Vagina (tissue), 2 donors: ENCODE measurements at regions not wholly inside any gene's neighbourhood (a gene's known extent, or its start where the extent isn't known, plus 50 kb on each side); places are given as distances from the start of the nearest gene placed in this dataset.

ENCODE experiments used
- DNase-seq, 2 donors: peaks; one replicate each; pipeline ENCODE4 v3.0.0-alpha.2; 2017; ENCODE audit errors: extremely low spot score in 2 of 2
- H3K27ac ChIP-seq: fragments of 200-600 bp; sonication (generic); one replicate; pipeline ENCODE4 v1.5.1; 2019
- H3K27me3 ChIP-seq: fragments of 200-600 bp; sonication (generic); one replicate; pipeline ENCODE4 v1.5.1; 2019
- H3K36me3 ChIP-seq, 2 donors: fragments of 200-600 bp; sonication (generic); one replicate each; pipeline ENCODE4 v1.5.1; 2017 to 2019
- H3K4me1 ChIP-seq: fragments of 200-600 bp; sonication (generic); one replicate; pipeline ENCODE4 v1.5.1; 2019
- H3K4me3 ChIP-seq, 2 donors: fragments of 200-600 bp; sonication (generic); 1 replicate in 1 of 2; 2 replicates in 1 of 2; pipeline ENCODE4 v1.5.1; 2016 to 2019
- H3K9me3 ChIP-seq: fragments of 200-600 bp; sonication (generic); one replicate; pipeline ENCODE4 v1.5.1; 2019
- POLR2A ChIP-seq, 2 donors: fragments of 450-650 bp; IDR thresholded peaks; one replicate each; pipeline ENCODE4 v1.6.1; 2017; ENCODE audit warnings: antibody characterized with exemption in 2 of 2, mild to moderate bottlenecking in 2 of 2, moderate library complexity in 2 of 2
- POLR2AphosphoS5 ChIP-seq, 2 donors: sonication (generic); formaldehyde crosslinking; IDR thresholded peaks; one replicate each; pipeline ENCODE4 v1.9.0; 2017; ENCODE audit warnings: antibody characterized with exemption in 2 of 2, mild to moderate bottlenecking in 2 of 2, low read depth in 1 of 2; ENCODE audit not compliant: insufficient read depth in 1 of 2
- intact Hi-C: fragments of 100-400 bp; cut with DNase I; formaldehyde crosslinking; loops from one replicate; pipeline ENCODE4 v1.15.1; 2023
- TF ChIP-seq, protein P1 (sequence below), 3 experiments: fragments of 450-650 bp in 2 of 3; fragments of 200-600 bp in 1 of 3; sonication (generic) in 1 of 3; IDR thresholded peaks; one replicate each; pipeline ENCODE4 v1.5.1; 2017 to 2019; ENCODE audit warnings: antibody characterized with exemption in 3 of 3, mild to moderate bottlenecking in 2 of 3, moderate library complexity in 2 of 3

DNA sequence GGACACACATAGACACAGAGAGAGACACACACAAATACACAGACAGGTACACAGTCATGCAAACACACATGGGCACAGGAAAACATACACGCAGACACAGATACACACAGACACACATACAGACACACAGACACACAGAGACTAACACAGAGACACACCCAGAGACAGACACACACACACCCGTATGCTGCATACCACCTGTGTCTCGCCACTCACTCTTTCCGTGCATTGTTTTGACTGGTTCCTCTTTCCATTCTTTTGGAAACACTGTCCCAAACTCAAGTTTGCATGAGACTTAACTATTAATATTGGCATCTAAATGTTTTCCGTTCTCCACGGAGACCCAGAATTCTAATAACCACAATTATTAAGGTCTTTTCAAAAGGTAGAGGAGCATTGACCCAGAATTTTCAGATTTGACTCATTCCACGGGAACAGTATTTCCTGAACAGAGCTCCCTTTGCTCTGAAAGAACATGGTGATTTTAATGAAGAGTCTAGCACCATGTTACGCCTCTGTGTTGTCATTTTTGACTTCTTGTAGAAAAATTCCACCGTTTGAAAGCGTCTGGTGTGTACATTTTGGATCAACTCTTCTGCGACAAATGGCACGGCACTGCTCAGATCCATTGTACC is 141.2 kb upstream of the RNF32 start:
- Histone ChIP-seq H3K4me1 (no peaks in the 10 kb centered on the region), H3K36me3 (no peaks in the 10 kb centered on the region), H3K4me3 (no peak overlapping the region), H3K27ac (no peak overlapping the region), H3K9me3 (no peaks in the 10 kb centered on the region), H3K27me3 (no peaks in the 10 kb centered on the region)
- intact Hi-C loops = no loop called here
- no peak for DNase-seq
- TF ChIP-seq, protein P1, sequence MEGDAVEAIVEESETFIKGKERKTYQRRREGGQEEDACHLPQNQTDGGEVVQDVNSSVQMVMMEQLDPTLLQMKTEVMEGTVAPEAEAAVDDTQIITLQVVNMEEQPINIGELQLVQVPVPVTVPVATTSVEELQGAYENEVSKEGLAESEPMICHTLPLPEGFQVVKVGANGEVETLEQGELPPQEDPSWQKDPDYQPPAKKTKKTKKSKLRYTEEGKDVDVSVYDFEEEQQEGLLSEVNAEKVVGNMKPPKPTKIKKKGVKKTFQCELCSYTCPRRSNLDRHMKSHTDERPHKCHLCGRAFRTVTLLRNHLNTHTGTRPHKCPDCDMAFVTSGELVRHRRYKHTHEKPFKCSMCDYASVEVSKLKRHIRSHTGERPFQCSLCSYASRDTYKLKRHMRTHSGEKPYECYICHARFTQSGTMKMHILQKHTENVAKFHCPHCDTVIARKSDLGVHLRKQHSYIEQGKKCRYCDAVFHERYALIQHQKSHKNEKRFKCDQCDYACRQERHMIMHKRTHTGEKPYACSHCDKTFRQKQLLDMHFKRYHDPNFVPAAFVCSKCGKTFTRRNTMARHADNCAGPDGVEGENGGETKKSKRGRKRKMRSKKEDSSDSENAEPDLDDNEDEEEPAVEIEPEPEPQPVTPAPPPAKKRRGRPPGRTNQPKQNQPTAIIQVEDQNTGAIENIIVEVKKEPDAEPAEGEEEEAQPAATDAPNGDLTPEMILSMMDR (IDR thresholded peaks at IDR 0.05) = no peak
- TF ChIP-seq POLR2AphosphoS5 (IDR thresholded peaks at IDR 0.05; ENCODE audit: insufficient read depth in 1 of 2, low read depth in 1 of 2) (no peak), POLR2A (IDR thresholded peaks at IDR 0.05) (no peak)

DNA sequence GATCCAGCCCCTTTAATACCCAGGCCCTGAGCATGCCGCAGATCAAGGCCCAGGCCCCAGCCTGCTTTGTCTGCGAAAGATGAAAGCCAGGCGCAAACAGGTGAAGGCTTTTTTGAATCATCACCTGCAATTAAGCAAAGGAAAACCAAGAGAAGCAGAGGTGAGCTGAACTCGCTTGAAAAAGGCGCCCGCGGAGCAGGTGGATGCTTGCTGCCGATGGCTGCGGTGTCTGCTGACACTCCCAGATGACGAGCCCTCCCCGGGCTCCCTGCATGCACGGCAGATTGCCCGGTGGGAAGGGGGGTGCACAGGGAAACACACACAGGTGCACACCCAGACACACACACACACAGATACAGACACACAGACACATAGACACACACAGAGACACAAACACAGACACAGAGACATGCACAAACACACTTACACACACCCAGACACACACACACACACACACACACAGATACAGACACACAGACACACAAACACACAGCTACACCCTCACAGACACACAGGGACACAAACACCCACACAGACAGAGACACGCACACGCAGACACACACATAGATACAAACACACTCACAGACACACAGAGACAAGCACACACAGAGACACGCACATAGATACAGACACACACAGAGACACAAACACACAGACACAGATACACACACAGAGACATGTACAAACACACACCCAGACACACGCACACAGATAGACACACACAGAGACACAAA is 142.6 kb upstream of the RNF32 start:
- H3K4me1 ChIP-seq = no peaks in the 10 kb centered on the region
- H3K27me3 ChIP-seq = no peaks in the 10 kb centered on the region
- intact Hi-C loops = no loop called here
- H3K27ac ChIP-seq = no peak overlapping the region
- H3K4me3 ChIP-seq = no peak overlapping the region
- no peaks in the 10 kb centered on the region for H3K9me3 ChIP-seq
- H3K36me3 ChIP-seq = no peaks in the 10 kb centered on the region
- no peak for DNase-seq
- TF ChIP-seq POLR2A (IDR thresholded peaks at IDR 0.05) (no peak), POLR2AphosphoS5 (IDR thresholded peaks at IDR 0.05; ENCODE audit: insufficient read depth in 1 of 2, low read depth in 1 of 2) (no peak)
- TF ChIP-seq, protein P1 (IDR thresholded peaks at IDR 0.05) = no peak

DNA sequence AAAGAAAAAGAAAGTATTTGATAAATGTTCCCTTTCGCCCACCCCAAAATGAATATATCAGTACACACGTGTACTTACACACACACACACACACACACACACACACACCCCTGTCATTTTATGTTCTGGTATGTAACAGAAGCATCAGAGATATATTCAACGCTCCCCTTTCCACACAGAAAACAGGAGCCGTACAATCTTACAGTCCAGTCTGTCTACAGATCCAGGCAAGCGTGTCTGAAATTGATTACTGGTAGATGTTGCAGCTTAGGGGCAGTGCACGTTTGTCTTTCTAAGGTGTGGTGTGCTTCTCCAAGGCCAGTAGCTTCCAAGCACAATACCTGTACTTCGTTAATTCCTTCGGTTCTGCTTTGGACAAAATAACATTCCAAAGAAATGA is 143.7 kb upstream of the RNF32 start:
- no peak overlapping the region for H3K4me3 ChIP-seq
- H3K27ac ChIP-seq = no peak overlapping the region
- TF ChIP-seq POLR2A (IDR thresholded peaks at IDR 0.05) (no peak), POLR2AphosphoS5 (IDR thresholded peaks at IDR 0.05; ENCODE audit: insufficient read depth in 1 of 2, low read depth in 1 of 2) (no peak)
- TF ChIP-seq, protein P1 (IDR thresholded peaks at IDR 0.05) = no peak
- intact Hi-C loops = no loop called here
- H3K4me1 ChIP-seq = no peaks in the 10 kb centered on the region
- H3K9me3 ChIP-seq = no peaks in the 10 kb centered on the region
- DNase-seq = no peak
- H3K27me3 ChIP-seq = no peaks in the 10 kb centered on the region
- H3K36me3 ChIP-seq = no peaks in the 10 kb centered on the region

DNA sequence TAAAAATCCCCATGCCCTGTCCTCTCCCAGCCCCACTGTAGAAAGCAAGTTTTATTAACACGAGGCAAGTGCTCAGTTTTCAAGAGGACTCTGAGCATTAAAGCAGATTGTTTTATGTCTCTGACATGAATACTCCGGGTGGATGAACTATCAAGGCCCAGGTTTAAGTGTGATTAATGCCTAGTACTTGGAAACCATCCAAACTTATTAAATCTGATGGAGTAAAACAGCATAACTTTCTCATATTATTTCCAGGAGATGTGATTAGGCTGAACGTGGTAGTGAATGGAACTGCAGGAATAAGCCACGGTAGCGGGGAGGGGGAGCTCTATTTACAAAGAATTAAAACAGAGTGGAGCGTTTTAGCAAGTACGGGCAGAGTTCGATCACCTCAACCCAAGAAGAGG is 144.2 kb upstream of the RNF32 start:
- intact Hi-C loops = no loop called here
- TF ChIP-seq, protein P1 (IDR thresholded peaks at IDR 0.05) = no peak
- TF ChIP-seq POLR2A (IDR thresholded peaks at IDR 0.05) = no peak
- no peak for TF ChIP-seq POLR2AphosphoS5 (IDR thresholded peaks at IDR 0.05; ENCODE audit: insufficient read depth in 1 of 2, low read depth in 1 of 2)
- Histone ChIP-seq H3K9me3 (no peaks in the 10 kb centered on the region), H3K36me3 (no peaks in the 10 kb centered on the region), H3K4me1 (no peaks in the 10 kb centered on the region), H3K27me3 (no peaks in the 10 kb centered on the region), H3K4me3 (no peak overlapping the region), H3K27ac (no peak overlapping the region)
- no peak for DNase-seq

DNA sequence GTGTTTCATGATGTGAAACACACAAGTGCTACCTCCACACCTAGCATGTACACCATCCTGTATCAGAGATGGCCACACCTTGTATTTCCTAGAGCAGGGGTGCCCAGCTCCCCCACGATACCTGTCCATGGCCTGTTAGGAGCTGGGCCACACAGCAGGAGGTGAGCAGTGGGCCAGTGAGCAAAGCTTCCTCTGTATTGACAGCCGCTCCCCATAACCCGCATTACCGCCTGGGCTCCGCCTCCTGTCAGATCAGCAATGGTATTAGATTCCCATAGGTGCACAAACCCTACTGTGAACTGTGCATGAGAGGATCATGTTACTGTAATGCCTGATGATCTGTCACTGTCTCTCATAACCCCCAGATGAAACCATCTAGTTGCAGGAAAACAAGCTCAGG is 145.6 kb upstream of the RNF32 start:
- no peaks in the 10 kb centered on the region for H3K27me3 ChIP-seq
- no peaks in the 10 kb centered on the region for H3K9me3 ChIP-seq
- no peak overlapping the region for H3K4me3 ChIP-seq
- DNase-seq = no peak
- intact Hi-C loops = no loop called here
- no peaks in the 10 kb centered on the region for H3K4me1 ChIP-seq
- TF ChIP-seq POLR2AphosphoS5 (IDR thresholded peaks at IDR 0.05; ENCODE audit: insufficient read depth in 1 of 2, low read depth in 1 of 2) = no peak
- TF ChIP-seq POLR2A (IDR thresholded peaks at IDR 0.05) = no peak
- TF ChIP-seq, protein P1 (IDR thresholded peaks at IDR 0.05) = no peak
- no peaks in the 10 kb centered on the region for H3K36me3 ChIP-seq
- no peak overlapping the region for H3K27ac ChIP-seq
